ENCODE measurements at regions not wholly inside any gene's neighbourhood (a gene's known extent, or its start where the extent isn't known, plus 50 kb on each side); places are given as distances from the start of the nearest gene placed in this dataset.

DNA sequence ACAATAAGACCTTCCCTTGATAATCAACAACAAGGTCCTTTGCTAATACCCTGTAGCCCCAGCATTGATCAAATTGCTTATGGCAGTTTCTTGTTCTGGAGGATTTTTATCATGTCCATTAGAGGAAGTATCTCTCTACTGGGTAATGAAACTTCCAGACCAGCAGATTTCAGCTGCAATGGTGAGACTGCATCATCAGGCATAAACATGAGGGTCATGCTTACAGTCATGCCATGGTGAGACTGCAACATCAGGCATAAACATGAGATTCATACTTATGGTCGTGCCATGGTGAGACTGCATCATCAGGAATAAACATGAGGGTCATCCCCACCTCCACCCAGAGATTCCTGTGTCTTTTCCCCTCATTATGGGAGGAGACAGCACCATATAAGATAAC lies 129.0 kb upstream of the LIPC start:
- no peak for TF ChIP-seq CTCF (IDR thresholded peaks at IDR 0.05)
- no peak for TF ChIP-seq EP300 (IDR thresholded peaks at IDR 0.05)

All from ovary (tissue), 3 donors.